ENCODE measurements at regions not wholly inside any gene's neighbourhood (a gene's known extent, or its start where the extent isn't known, plus 50 kb on each side); places are given as distances from the start of the nearest gene placed in this dataset.

GRCh38 chr4:58216461-58216860 lies 1106.3 kb upstream of the IGFBP7 start:
- TF ChIP-seq CTCF (tag by site-specific recombination; IDR thresholded peaks at IDR 0.05) (no peak), ZNF670 (tag by site-specific recombination; IDR thresholded peaks at IDR 0.05; ENCODE audit: low read depth) (no peak), ZNF768 (tag by site-specific recombination; IDR thresholded peaks at IDR 0.05) (no peak), ZNF138 (tag by site-specific recombination; IDR thresholded peaks at IDR 0.05; ENCODE audit: borderline replicate concordance) (no peak), ZFHX2 (tag by site-specific recombination; conservative IDR thresholded peaks at IDR 0.05) (no peak), ZNF580 (tag by site-specific recombination; IDR thresholded peaks at IDR 0.05) (no peak), ZNF423 (tag by site-specific recombination; IDR thresholded peaks at IDR 0.05) (no peak), ZNF449 (tag by site-specific recombination; IDR thresholded peaks at IDR 0.05) (no peak), ZNF548 (tag by site-specific recombination; IDR thresholded peaks at IDR 0.05) (no peak), ZNF10 (tag by site-specific recombination; IDR thresholded peaks at IDR 0.05) (no peak), ZNF596 (tag by site-specific recombination; IDR thresholded peaks at IDR 0.05) (no peak), YY1 (tag by site-specific recombination; IDR thresholded peaks at IDR 0.05) (no peak), ZNF394 (tag by site-specific recombination; IDR thresholded peaks at IDR 0.05; ENCODE audit: borderline replicate concordance) (no peak), ZNF133 (tag by site-specific recombination; IDR thresholded peaks at IDR 0.05) (no peak)
